Endodermal cell (in vitro differentiated cells): ENCODE measurements at regions not wholly inside any gene's neighbourhood (a gene's known extent, or its start where the extent isn't known, plus 50 kb on each side); places are given as distances from the start of the nearest gene placed in this dataset.

Source experiments
- DNase-seq: peaks from one replicate; pipeline ENCODE4 v3.0.0-alpha.2; 2017
- H3K27ac ChIP-seq: 2 replicates; pipeline ENCODE4 v1.5.1; 2013; ENCODE audit warnings: mild to moderate bottlenecking, low read depth, low read length, moderate library complexity
- H3K27me3 ChIP-seq: 2 replicates; pipeline ENCODE4 v1.6.1; 2013; ENCODE audit warnings: mild to moderate bottlenecking, low read length, moderate library complexity; ENCODE audit not compliant: insufficient read depth, control insufficient read depth, poor library complexity, severe bottlenecking
- H3K36me3 ChIP-seq: 2 replicates; pipeline ENCODE4 v1.7.0; 2013; ENCODE audit warnings: mild to moderate bottlenecking, low read length, moderate library complexity; ENCODE audit not compliant: control insufficient read depth, insufficient read depth
- H3K4me1 ChIP-seq: one replicate; pipeline ENCODE4 v1.7.0; 2013; ENCODE audit warnings: low read length; ENCODE audit not compliant: control insufficient read depth, insufficient read depth
- H3K4me3 ChIP-seq: 2 replicates; pipeline ENCODE4 v1.5.1; 2013; ENCODE audit warnings: mild to moderate bottlenecking, low read length, moderate library complexity
- H3K9ac ChIP-seq: 2 replicates; pipeline ENCODE4 v1.6.1; 2013; ENCODE audit warnings: mild to moderate bottlenecking, low read length, moderate library complexity; ENCODE audit not compliant: poor library complexity, severe bottlenecking; ENCODE audit errors: extremely low read depth
- H3K9me3 ChIP-seq: 2 replicates; pipeline ENCODE4 v1.6.1; 2013; ENCODE audit warnings: mild to moderate bottlenecking, low read length, moderate library complexity; ENCODE audit not compliant: control insufficient read depth
- H3K27ac Mint-ChIP-seq: 2 replicates; pipeline ENCODE4 v1.8.0; 2020; ENCODE audit warnings: mixed read lengths
- H3K27me3 Mint-ChIP-seq: 2 replicates; pipeline ENCODE4 v1.8.0; 2021; ENCODE audit warnings: mild to moderate bottlenecking, mixed read lengths; ENCODE audit not compliant: insufficient read depth
- H3K36me3 Mint-ChIP-seq: 2 replicates; pipeline ENCODE4 v1.8.0; 2020; ENCODE audit warnings: low read depth, mixed read lengths
- H3K4me1 Mint-ChIP-seq: 2 replicates; pipeline ENCODE4 v1.8.0; 2020; ENCODE audit warnings: mixed read lengths
- H3K4me3 Mint-ChIP-seq: 2 replicates; pipeline ENCODE4 v1.8.0; 2020; ENCODE audit warnings: mild to moderate bottlenecking, moderate library complexity, mixed read lengths
- H3K9me3 Mint-ChIP-seq: 2 replicates; pipeline ENCODE4 v1.8.0; 2020; ENCODE audit warnings: mild to moderate bottlenecking, mixed read lengths
- WGBS, 2 experiments: methylation state at CpG; one replicate each; pipeline versions ENCODE4 v1.1.5 to v1.1.7; 2013; ENCODE audit warnings: missing lambda C conversion rate in 2 of 2, mixed read lengths in 1 of 2; ENCODE audit not compliant: insufficient coverage in 1 of 2, insufficient read length in 1 of 2; 5-methylcytosine and 5-hydroxymethylcytosine counted together
- TF ChIP-seq, protein P1 (sequence below): fragments of 200-600 bp; sonication (generic); conservative IDR thresholded peaks from 2 replicates; pipeline ENCODE4 v1.5.0; 2021; ENCODE audit warnings: antibody characterized with exemption, mild to moderate bottlenecking

DNA sequence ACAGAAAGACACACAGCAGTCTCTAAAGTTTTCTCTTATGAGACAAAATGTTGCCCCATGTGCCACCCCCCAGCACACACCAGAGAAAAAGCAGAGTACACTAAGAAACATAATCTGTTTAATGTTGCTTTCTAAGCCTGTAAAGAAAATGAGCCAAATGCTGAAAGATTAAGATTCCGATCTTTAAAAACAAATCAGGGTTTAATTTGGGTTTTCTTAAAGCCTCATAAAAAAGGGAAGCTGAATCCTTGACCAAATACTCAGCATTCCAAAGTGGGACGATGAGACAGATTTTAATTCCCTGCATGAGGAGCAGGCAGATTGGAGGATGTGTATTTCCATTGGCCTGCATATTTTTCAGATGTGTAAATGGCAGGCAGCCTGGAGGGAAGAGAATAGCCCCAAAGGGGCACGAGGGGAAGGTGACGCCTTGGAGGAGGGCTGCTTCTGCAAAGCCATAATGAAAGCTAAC lies 118.4 kb downstream of the COPRS start:
- no peak overlapping the region for H3K9ac ChIP-seq
- DNase-seq = no peak
- H3K36me3 ChIP-seq = no peaks in the 10 kb centered on the region
- H3K36me3 Mint-ChIP-seq = no peaks in the 10 kb centered on the region
- H3K27me3 ChIP-seq = no peaks in the 10 kb centered on the region
- H3K9me3 Mint-ChIP-seq = no peaks in the 10 kb centered on the region
- no peak overlapping the region for H3K4me3 Mint-ChIP-seq
- peaks cover 17% of the 10 kb centered on the region for H3K4me1 Mint-ChIP-seq
- H3K27ac Mint-ChIP-seq = no peak overlapping the region
- H3K27ac ChIP-seq = no peak overlapping the region
- H3K27me3 Mint-ChIP-seq = no peaks in the 10 kb centered on the region
- H3K4me3 ChIP-seq = no peak overlapping the region
- H3K4me1 ChIP-seq = no peaks in the 10 kb centered on the region
- H3K9me3 ChIP-seq = no peaks in the 10 kb centered on the region
- WGBS, 2 experiments = 53 to 65% methylated on average over 4 of the region's 4 CpGs
- TF ChIP-seq, protein P1, sequence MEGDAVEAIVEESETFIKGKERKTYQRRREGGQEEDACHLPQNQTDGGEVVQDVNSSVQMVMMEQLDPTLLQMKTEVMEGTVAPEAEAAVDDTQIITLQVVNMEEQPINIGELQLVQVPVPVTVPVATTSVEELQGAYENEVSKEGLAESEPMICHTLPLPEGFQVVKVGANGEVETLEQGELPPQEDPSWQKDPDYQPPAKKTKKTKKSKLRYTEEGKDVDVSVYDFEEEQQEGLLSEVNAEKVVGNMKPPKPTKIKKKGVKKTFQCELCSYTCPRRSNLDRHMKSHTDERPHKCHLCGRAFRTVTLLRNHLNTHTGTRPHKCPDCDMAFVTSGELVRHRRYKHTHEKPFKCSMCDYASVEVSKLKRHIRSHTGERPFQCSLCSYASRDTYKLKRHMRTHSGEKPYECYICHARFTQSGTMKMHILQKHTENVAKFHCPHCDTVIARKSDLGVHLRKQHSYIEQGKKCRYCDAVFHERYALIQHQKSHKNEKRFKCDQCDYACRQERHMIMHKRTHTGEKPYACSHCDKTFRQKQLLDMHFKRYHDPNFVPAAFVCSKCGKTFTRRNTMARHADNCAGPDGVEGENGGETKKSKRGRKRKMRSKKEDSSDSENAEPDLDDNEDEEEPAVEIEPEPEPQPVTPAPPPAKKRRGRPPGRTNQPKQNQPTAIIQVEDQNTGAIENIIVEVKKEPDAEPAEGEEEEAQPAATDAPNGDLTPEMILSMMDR = no peak

DNA sequence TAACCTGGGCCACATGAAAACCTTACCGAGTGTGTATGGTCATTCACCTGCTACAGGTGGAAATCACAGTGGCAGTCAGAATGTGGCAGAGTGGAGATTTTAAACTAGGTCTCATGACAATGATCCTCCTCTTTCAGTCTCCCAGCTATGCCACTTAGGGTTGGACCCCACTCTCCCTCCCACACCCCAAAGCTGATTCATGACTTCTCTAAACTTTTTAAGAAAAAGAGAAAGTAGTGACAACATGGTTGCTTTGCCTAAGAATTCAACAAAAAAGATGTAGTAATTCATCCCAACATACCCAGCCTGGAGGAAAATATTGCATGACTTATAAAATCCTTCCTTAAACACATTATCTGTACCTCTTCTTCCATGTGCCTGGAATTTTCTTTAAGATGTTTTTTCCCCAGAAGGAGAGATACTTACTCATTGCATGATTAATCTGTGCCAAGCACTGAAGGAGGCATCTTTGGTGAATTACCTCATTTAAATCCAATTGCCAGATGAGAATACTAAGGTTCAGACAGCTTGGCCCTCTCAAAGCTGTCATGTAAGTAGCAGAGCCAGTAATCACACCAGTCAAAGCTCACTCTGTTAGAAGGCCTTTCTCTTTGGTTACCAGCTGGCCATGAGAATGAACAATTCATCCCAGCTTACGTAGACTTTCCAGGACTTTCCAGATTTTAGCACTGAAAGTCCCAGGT lies 119.9 kb downstream of the COPRS start:
- no peaks in the 10 kb centered on the region for H3K36me3 Mint-ChIP-seq
- H3K4me3 ChIP-seq = no peak overlapping the region
- no peaks in the 10 kb centered on the region for H3K9me3 Mint-ChIP-seq
- no peaks in the 10 kb centered on the region for H3K9me3 ChIP-seq
- no peak overlapping the region for H3K9ac ChIP-seq
- H3K4me1 ChIP-seq = no peaks in the 10 kb centered on the region
- H3K27ac ChIP-seq = no peak overlapping the region
- WGBS, 2 experiments = 93 to 97% methylated on average over 2 of the region's 2 CpGs
- no peaks in the 10 kb centered on the region for H3K36me3 ChIP-seq
- no peak overlapping the region for H3K27ac Mint-ChIP-seq
- no peak overlapping the region for H3K4me3 Mint-ChIP-seq
- H3K27me3 ChIP-seq = no peaks in the 10 kb centered on the region
- DNase-seq = no peak
- no peaks in the 10 kb centered on the region for H3K27me3 Mint-ChIP-seq
- H3K4me1 Mint-ChIP-seq = peaks cover 13% of the 10 kb centered on the region
- TF ChIP-seq, protein P1 = no peak

DNA sequence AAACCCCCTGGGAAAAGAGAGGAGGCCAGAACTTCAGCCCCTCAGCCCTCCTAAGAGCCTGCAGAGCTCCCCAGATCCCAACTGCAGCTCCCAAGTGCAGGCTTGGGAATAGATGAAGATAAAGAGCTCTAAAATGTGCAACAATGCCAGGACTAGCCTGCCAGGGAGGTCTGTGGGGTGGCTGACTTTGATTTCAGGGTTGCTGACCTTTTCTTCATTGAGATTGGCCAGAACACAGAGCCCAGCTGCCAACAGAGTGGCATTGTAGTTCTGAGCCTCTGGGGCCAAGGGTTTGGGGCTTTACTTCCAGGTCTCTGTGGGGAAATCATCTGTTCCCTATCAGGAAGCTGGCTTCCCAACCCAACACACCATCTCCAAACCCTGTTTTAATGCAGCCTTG lies 120.6 kb downstream of the COPRS start:
- no peaks in the 10 kb centered on the region for H3K27me3 Mint-ChIP-seq
- no peaks in the 10 kb centered on the region for H3K36me3 Mint-ChIP-seq
- DNase-seq = no peak
- H3K4me3 Mint-ChIP-seq = no peak overlapping the region
- H3K4me1 Mint-ChIP-seq = peaks cover 10% of the 10 kb centered on the region
- Histone ChIP-seq H3K36me3 (no peaks in the 10 kb centered on the region), H3K9ac (no peak overlapping the region), H3K4me1 (no peaks in the 10 kb centered on the region), H3K27me3 (no peaks in the 10 kb centered on the region), H3K9me3 (no peaks in the 10 kb centered on the region), H3K27ac (no peak overlapping the region), H3K4me3 (no peak overlapping the region)
- H3K27ac Mint-ChIP-seq = no peak overlapping the region
- TF ChIP-seq, protein P1 = no peak
- no peaks in the 10 kb centered on the region for H3K9me3 Mint-ChIP-seq
